GM23338 (cell line): ENCODE measurements at regions not wholly inside any gene's neighbourhood (a gene's known extent, or its start where the extent isn't known, plus 50 kb on each side); places are given as distances from the start of the nearest gene placed in this dataset.

Source experiments
- ATAC-seq: fragments of 200-7000 bp; cut with Tn5 transposase; 3 replicates; pipeline ENCODE4 v1.9.1; 2020
- DNase-seq: peaks from one replicate; pipeline ENCODE4 v3.0.0-alpha.2; 2015; ENCODE audit warnings: low spot score
- H2AFZ ChIP-seq: fragments of 200-600 bp; sonication (generic); 2 replicates; pipeline ENCODE4 v1.8.0; 2016; ENCODE audit warnings: antibody characterized with exemption, mild to moderate bottlenecking, moderate library complexity
- H3F3A ChIP-seq: fragments of 200-600 bp; sonication (generic); replicated peaks from 2 replicates; pipeline ENCODE4 v1.8.0; 2017; ENCODE audit warnings: antibody characterized with exemption, mixed run types, low read depth
- H3K27ac ChIP-seq: fragments of 200-600 bp; sonication (generic); 2 replicates; pipeline ENCODE4 v1.6.1; 2016; ENCODE audit warnings: low read depth
- H3K27me3 ChIP-seq: fragments of 200-600 bp; sonication (generic); 2 replicates; pipeline ENCODE4 v1.8.0; 2016; ENCODE audit warnings: mild to moderate bottlenecking, mixed run types, moderate library complexity; ENCODE audit not compliant: insufficient read depth
- H3K36me3 ChIP-seq: fragments of 200-600 bp; sonication (generic); 2 replicates; pipeline ENCODE4 v1.8.0; 2016; ENCODE audit warnings: mild to moderate bottlenecking; ENCODE audit not compliant: insufficient read depth
- H3K4me1 ChIP-seq: fragments of 200-600 bp; sonication (generic); 2 replicates; pipeline ENCODE4 v1.8.0; 2016; ENCODE audit warnings: mild to moderate bottlenecking, moderate library complexity; ENCODE audit not compliant: insufficient read depth
- H3K4me2 ChIP-seq: fragments of 200-600 bp; sonication (generic); 2 replicates; pipeline ENCODE4 v1.7.1; 2017; ENCODE audit warnings: mixed run types
- H3K4me3 ChIP-seq: fragments of 200-600 bp; sonication (generic); 2 replicates; pipeline ENCODE4 v1.6.1; 2016; ENCODE audit warnings: mixed run types
- H3K79me2 ChIP-seq: fragments of 200-600 bp; sonication (generic); replicated peaks from 2 replicates; pipeline ENCODE4 v1.8.0; 2017; ENCODE audit warnings: mild to moderate bottlenecking; ENCODE audit not compliant: insufficient read depth
- H3K9me2 ChIP-seq: fragments of 200-600 bp; sonication (generic); 2 replicates; pipeline ENCODE4 v1.8.0; 2017; ENCODE audit not compliant: insufficient read depth
- H4K20me1 ChIP-seq: fragments of 200-600 bp; sonication (generic); replicated peaks from 2 replicates; pipeline ENCODE4 v1.8.0; 2017; ENCODE audit warnings: mild to moderate bottlenecking; ENCODE audit not compliant: insufficient read depth
- H3K27ac Mint-ChIP-seq: 2 replicates; pipeline ENCODE4 v1.8.0; 2020; ENCODE audit warnings: inconsistent platforms, mild to moderate bottlenecking, moderate library complexity, mixed read lengths
- H3K27me3 Mint-ChIP-seq: 3 replicates; pipeline ENCODE4 v1.8.0; 2022; ENCODE audit warnings: low read depth, mild to moderate bottlenecking, moderate library complexity, mixed read lengths, inconsistent platforms; ENCODE audit not compliant: insufficient read depth, poor library complexity
- H3K36me3 Mint-ChIP-seq: 3 replicates; pipeline ENCODE4 v1.8.0; 2021; ENCODE audit warnings: low read depth, mild to moderate bottlenecking, inconsistent platforms, moderate library complexity, mixed read lengths
- H3K4me1 Mint-ChIP-seq: 3 replicates; pipeline ENCODE4 v1.8.0; 2020; ENCODE audit warnings: mild to moderate bottlenecking, inconsistent platforms, mixed read lengths
- H3K4me3 Mint-ChIP-seq: 3 replicates; pipeline ENCODE4 v1.8.0; 2021; ENCODE audit warnings: moderate library complexity, mild to moderate bottlenecking, inconsistent platforms, mixed read lengths
- H3K9me3 Mint-ChIP-seq: 3 replicates; pipeline ENCODE4 v1.8.0; 2020; ENCODE audit warnings: moderate library complexity, mild to moderate bottlenecking, inconsistent platforms, mixed read lengths
- CREB1 ChIP-seq: fragments of 250-450 bp; sonication (Bioruptor Pico); IDR thresholded peaks from 2 replicates; pipeline ENCODE4 v1.5.0; 2020; ENCODE audit warnings: low read depth, mild to moderate bottlenecking, moderate library complexity
- CTCF ChIP-seq, 2 experiments: fragments of 200-600 bp in 1 of 2; sonication (generic) in 1 of 2; conservative IDR thresholded peaks; 2 replicates each; pipeline versions ENCODE4 v1.5.1 to v1.6.1; 2016 to 2017; ENCODE audit warnings: antibody characterized with exemption in 2 of 2, low read depth in 2 of 2, mild to moderate bottlenecking in 2 of 2, moderate library complexity in 1 of 2
- ETS1 ChIP-seq: IDR thresholded peaks from 2 replicates; pipeline ENCODE4 v1.6.1; 2016; ENCODE audit warnings: antibody characterized with exemption
- EZH2 ChIP-seq: fragments of 200-600 bp; sonication (generic); IDR thresholded peaks from one replicate; pipeline ENCODE4 v1.8.0; 2017; ENCODE audit warnings: antibody characterized with exemption, mild to moderate bottlenecking, low read depth; ENCODE audit not compliant: unreplicated experiment
- JUNB ChIP-seq: IDR thresholded peaks from one replicate; pipeline ENCODE4 v1.6.1; 2016; ENCODE audit warnings: antibody characterized with exemption; ENCODE audit not compliant: unreplicated experiment
- NANOG ChIP-seq: IDR thresholded peaks from 2 replicates; pipeline ENCODE4 v1.6.1; 2016; ENCODE audit warnings: antibody characterized with exemption, borderline replicate concordance
- POLR2AphosphoS5 ChIP-seq: IDR thresholded peaks from 2 replicates; pipeline ENCODE4 v1.6.1; 2016; ENCODE audit warnings: antibody characterized with exemption, low read depth
- REST ChIP-seq: IDR thresholded peaks from one replicate; pipeline ENCODE4 v1.6.1; 2018; ENCODE audit warnings: antibody characterized with exemption; ENCODE audit not compliant: unreplicated experiment
- ZNF114 ChIP-seq: fragments of 250-450 bp; sonication (Bioruptor Pico); IDR thresholded peaks from 2 replicates; pipeline ENCODE4 v1.5.0; 2020; ENCODE audit warnings: mild to moderate bottlenecking, moderate library complexity

DNA sequence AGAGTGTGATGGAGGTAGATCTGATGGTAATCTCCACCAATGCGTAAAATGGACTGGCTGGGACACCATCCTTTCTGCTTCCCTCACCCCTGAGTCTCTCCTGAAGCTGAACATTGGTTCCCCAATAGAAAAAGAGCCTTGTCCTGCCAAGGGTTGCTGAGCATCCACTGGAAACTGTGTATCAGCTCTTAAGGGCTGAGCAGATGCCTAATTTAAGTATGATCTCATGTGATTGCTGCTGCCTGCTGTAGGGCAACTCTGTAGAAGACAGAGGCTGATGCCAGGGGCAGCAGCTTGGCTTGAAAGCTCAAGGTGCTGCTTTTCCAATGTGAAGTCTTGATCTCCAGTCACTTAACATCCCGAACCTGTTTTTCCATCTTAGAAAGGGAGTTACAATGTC is 310.3 kb upstream of the CCL2 start:
- TF ChIP-seq JUNB (no peak), CREB1 (CRISPR knock-in tag) (no peak), POLR2AphosphoS5 (no peak), NANOG (no peak), EZH2 (no peak), ZNF114 (no peak), CTCF (conservative IDR thresholded peaks at IDR 0.05; ENCODE audit: low read depth in 2 of 2) (no peak), ETS1 (no peak)
- H3K36me3 ChIP-seq: no peaks in the 10 kb centered on the region
- Mint-ChIP-seq H3K4me1 (no peaks in the 10 kb centered on the region; the same call in 2 of the 3 replicates), H3K36me3 (no peaks in the 10 kb centered on the region), H3K27ac (no peak overlapping the region), H3K9me3 (no peaks in the 10 kb centered on the region), H3K27me3 (peaks cover 2% of the 10 kb centered on the region), H3K4me3 (no peak overlapping the region)
- no peaks in the 10 kb centered on the region for H3K27me3 ChIP-seq
- no peak overlapping the region for H3K4me2 ChIP-seq
- no peak for ATAC-seq
- no peak for DNase-seq
- no peaks in the 10 kb centered on the region for H3F3A ChIP-seq
- no peaks in the 10 kb centered on the region for H4K20me1 ChIP-seq
- H3K9me2 ChIP-seq: 0 out of 2 replicates have a peak, but pooled peaks cover 4% of the 10 kb centered on the region
- H3K27ac ChIP-seq: no peak overlapping the region
- no peaks in the 10 kb centered on the region for H3K79me2 ChIP-seq
- no peaks in the 10 kb centered on the region for H3K4me1 ChIP-seq
- H3K4me3 ChIP-seq: no peak overlapping the region
- H2AFZ ChIP-seq: no peak overlapping the region

- Mint-ChIP-seq H3K9me3 (no peaks in the 10 kb centered on the region), H3K36me3 (no peaks in the 10 kb centered on the region), H3K27ac (no peak overlapping the region), H3K27me3 (peaks cover 4% of the 10 kb centered on the region), H3K4me3 (no peak overlapping the region), H3K4me1 (no peaks in the 10 kb centered on the region; the same call in 2 of the 3 replicates)
- Histone ChIP-seq H3K4me2 (no peak overlapping the region), H3K36me3 (no peaks in the 10 kb centered on the region), H3K9me2 (no peaks in the 10 kb centered on the region), H3K4me3 (no peak overlapping the region), H3K79me2 (no peaks in the 10 kb centered on the region), H2AFZ (no peak overlapping the region), H3K27ac (no peak overlapping the region), H3K27me3 (no peaks in the 10 kb centered on the region), H4K20me1 (no peaks in the 10 kb centered on the region), H3F3A (no peaks in the 10 kb centered on the region), H3K4me1 (no peaks in the 10 kb centered on the region)
- peak; percentile 42 to 50 for TF ChIP-seq CTCF (conservative IDR thresholded peaks at IDR 0.05; ENCODE audit: low read depth in 2 of 2)
- TF ChIP-seq REST: no peak
- DNase-seq (peak; percentile 29), ATAC-seq (peak; percentile 34; the same call in 1 of the 3 replicates)
Measured at GRCh38 chr17:33945646-33946546, 309.2 kb upstream of the CCL2 start.
